HG03354 (cell line): ENCODE measurements at regions not wholly inside any gene's neighbourhood (a gene's known extent, or its start where the extent isn't known, plus 50 kb on each side); places are given as distances from the start of the nearest gene placed in this dataset.

Source experiments
- ATAC-seq: cut with Tn5 transposase; IDR thresholded peaks from one replicate; pipeline ENCODE4 v1.9.1; 2021; ENCODE audit warnings: mild to moderate bottlenecking; ENCODE audit not compliant: unreplicated experiment, poor library complexity, severe bottlenecking

DNA sequence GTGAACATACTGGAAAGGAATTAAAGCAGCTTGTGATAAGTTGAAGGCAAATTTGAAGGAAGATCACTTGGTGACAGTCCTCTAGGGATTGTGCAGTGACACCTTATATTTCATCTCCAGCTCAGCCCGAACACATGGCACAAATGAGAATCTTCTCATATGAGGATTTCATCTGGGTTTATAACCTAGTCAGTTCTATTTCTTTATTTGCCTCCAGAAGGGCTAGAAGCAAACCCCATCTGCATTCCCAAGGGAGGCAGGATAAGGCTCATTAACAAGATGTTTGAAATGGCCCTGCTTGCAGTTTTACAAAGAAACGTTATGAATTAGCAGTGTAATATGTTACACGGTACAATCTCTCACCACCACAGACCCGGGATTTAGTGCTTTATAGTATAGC is 90.7 kb upstream of the KRR1 start:
- no peak for ATAC-seq

- no peak for ATAC-seq
Observed at GRCh38 chr12:75600146-75600545, 88.7 kb upstream of the KRR1 start.

GRCh38 chr12:75599061-75599460 is 87.7 kb upstream of the KRR1 start:
- no peak for ATAC-seq

DNA sequence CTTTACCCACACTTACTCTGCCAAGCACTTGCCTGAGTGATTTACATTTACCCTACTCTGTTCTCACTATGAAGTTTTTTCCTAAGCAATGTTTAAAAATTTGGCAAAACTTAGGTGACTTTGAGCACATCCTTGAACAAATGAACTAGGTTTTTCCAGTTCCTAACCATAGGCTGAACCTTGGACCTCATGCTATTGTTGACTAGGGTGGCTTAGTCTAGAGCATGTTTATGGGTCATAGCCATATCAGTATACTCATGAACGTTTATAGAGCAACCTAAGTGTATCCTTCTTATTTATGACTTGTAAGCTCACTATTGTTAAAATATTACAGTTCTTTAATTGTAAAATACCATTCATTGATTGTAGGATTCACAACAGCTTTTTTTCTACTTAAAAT is 85.0 kb upstream of the KRR1 start:
- no peak for ATAC-seq

- ATAC-seq = no peak
Observed at GRCh38 chr12:75592638-75593335, 81.4 kb upstream of the KRR1 start.

GRCh38 chr12:75592086-75592485 is 80.7 kb upstream of the KRR1 start:
- no peak for ATAC-seq

DNA sequence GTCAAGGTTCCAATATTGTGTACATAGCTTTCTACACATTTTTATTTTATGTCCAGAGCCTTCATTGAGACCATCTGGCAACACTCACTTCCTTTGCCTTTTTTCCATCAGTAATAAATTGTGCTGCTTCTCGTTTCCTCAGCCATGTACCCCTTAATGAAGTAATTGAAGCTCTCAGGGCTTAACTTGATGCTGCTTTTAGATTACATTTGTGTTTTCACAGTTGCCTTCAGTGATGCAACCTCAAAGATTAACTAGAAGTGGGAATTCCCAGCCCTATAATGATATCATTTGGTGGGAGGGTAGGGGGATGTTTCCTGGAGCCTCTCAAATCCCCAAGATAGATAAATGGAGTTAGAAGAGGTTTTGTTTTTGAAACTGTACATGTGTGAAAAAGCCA is 80.2 kb upstream of the KRR1 start:
- ATAC-seq = no peak

GRCh38 chr12:75589801-75590200 is 78.4 kb upstream of the KRR1 start:
- no peak for ATAC-seq

GRCh38 chr12:75587340-75588106 is 76.1 kb upstream of the KRR1 start:
- no peak for ATAC-seq

DNA sequence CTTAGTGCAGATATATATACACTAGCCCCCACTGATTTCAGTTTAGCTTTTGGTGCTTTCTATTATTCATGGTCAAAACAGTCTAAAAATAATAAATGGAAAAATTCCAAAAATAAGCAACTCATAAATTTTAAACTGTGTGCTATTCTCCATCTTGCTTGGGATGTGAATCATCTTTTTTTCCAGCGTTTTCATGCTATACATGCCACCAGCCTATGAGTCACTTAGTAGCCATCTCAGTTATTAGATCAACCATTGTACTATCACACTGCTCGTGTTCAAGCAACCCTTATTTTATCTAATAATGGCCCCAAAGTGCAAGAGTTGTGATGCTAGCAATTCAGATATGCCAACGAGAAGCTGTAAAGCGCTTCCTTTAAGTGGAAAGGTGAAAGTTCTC is 73.9 kb upstream of the KRR1 start:
- ATAC-seq = no peak

- no peak for ATAC-seq
Observed at GRCh38 chr12:75583355-75583754, 71.9 kb upstream of the KRR1 start.

- ATAC-seq = no peak
Observed at GRCh38 chr12:75581515-75581914, 70.1 kb upstream of the KRR1 start.

DNA sequence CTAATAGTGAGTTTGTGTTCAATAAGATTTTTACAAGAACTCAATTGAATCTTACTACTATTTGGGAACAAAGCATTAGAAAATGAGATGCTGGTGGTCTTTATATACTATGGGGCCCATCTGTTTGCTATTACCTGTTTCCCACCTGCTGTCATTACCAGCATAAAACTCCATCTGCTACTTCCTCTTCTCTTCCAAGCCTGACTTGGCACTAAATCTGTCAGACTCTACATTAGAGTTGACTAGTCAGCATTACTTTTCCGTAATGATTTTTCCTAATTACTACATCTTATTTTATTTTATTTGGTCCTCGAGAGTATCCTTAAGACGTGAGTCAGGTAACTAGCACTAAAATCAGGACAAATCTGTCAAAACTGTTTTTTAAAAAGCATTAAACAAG is 68.1 kb upstream of the KRR1 start:
- no peak for ATAC-seq

- no peak for ATAC-seq
Observed at GRCh38 chr12:75578546-75578945, 67.1 kb upstream of the KRR1 start.

DNA sequence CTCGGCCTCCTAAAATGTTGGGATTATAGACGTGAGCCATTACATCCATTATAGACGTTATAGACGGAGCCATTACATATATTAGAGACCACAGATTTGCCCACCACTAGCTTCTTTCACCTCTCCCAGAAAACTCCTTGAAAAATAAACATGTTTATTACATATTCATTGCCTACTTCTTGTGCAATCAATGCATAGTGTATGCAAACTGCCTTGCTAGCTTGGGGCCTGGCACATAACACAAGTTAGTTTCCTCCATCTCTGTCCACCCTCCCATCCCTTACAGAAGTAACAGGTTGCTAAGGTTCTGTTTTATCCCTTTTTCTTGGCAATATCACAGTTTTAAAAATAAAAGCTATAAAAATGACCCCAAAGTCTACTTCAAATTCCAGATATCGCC is 66.4 kb upstream of the KRR1 start:
- no peak for ATAC-seq

GRCh38 chr12:75571656-75572205 is 60.3 kb upstream of the KRR1 start:
- no peak for ATAC-seq

GRCh38 chr12:75571204-75571603 is 59.8 kb upstream of the KRR1 start:
- no peak for ATAC-seq

DNA sequence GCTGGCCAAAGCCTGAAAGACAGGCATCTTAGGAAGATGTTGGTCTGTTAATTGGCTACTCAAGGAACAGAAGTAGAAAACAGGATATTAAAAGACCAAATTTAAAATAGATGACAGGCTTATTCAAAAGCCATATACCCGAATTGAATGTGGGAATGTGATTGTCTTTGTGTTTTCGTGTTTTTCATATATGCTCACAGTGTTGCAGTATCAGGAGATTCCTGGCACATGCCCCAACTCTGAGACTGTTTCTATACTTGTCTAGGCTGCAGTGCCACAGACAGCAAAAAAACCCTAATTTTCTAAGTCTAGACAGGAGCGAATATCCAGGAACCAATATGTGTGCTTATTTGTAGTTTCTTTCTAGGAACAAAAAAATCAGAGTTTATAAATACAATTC is 57.4 kb upstream of the KRR1 start:
- no peak for ATAC-seq

DNA sequence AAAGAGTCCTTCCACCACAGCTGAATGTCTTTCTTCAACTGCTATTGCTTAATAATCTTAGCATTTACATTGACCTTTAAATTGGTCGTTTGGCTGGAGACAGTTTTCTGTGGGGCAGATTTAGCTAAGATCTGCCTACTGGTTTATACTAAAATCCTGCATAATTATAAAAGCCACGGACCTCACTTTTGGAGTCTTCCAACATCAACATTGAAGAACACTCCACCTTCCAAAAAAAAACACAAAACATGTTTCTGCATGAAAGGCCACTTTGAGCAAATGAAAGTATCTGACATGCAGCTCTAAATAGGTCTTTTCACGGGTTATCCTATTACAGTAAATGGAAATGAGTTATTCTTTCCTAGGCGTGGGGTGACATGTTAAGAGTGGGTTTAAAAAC is 57.0 kb upstream of the KRR1 start:
- ATAC-seq = no peak

DNA sequence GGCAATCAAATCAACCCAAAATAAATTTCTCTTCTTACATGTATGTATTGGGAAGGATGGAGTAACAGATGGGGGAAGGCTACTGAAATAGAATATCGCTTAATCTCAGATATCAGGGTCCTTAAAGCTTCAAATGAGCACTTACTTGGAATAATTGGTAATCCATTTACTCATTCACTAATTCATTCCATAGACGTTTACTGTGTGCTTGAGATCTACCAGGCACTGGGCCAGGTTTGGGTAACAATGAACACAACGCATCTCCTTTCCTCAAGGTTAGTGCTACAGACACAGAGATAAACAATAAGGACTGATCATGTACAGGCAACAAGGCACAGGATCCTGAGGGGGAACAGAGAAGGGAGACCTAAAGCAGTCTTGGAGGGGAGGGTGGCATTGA is 54.4 kb upstream of the KRR1 start:
- ATAC-seq = no peak

GRCh38 chr12:75564852-75565251 is 53.4 kb upstream of the KRR1 start:
- ATAC-seq = no peak
